ENCODE measurements at regions not wholly inside any gene's neighbourhood (a gene's known extent, or its start where the extent isn't known, plus 50 kb on each side); places are given as distances from the start of the nearest gene placed in this dataset.

GRCh38 chr15:34659056-34659455 lies 75.6 kb upstream of the GOLGA8B start:
- TF ChIP-seq CTCF (conservative IDR thresholded peaks at IDR 0.05; ENCODE audit: low read length) (no peak), EZH2phosphoT487 (IDR thresholded peaks at IDR 0.05; ENCODE audit: borderline replicate concordance, low read depth, low read length) (no peak)

Measured in OCI-LY7 (cell line).